ENCODE measurements at regions not wholly inside any gene's neighbourhood (a gene's known extent, or its start where the extent isn't known, plus 50 kb on each side); places are given as distances from the start of the nearest gene placed in this dataset.
"Not testable (repeated sequence)": the region's sequence is repeated elsewhere in the genome, so short reads cannot be mapped to it uniquely, and the experiment has no call there.

DNA sequence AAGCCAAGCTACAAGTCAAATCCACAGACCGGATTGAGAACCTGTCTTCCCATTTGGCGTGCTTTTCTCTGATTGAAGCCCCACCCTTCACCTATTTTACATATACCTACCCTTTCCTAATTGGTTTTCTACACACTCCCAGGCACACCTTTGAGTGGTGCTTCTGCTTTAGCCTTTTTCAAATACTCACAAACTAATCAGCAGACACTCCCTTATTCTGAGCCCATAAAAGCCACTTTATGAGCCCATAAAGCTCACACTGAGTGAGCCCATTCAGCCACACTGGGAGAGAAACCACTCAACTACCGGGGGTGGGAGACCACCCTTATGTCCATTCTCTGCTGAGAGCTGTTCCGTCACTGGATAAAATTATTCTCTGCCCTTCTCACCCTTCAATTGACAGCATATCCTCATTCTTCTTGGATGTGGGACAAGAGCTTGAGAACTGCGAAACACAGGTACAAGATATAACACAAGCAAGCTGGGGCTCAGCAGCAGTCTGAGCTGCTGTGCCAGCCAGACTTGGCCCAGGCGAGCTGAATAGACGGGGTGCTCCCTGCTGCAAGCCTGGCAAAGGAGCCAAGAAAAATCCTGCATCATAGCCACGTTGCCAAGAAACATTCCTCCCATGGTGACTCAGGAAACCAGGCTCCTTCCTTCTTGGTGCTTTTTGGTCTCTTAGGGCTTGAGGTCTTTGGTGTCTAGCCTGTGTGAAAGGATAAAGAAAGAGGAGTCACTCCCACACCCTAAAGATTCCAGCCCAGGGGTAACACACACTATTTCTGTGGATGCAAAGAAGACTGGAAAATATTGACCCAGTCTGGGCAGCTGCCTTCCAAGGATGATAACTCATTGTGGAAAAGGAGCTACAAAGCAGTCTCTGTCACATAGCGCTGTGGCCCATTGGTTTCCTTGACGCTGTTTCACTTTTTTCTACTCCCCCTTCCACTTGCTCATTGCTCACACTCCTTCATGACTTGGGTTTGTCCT is 609.7 kb downstream of the MCTP2 start:
- no peak for DNase-seq (ENCODE audit: low read depth in 2 of 2)

DNA sequence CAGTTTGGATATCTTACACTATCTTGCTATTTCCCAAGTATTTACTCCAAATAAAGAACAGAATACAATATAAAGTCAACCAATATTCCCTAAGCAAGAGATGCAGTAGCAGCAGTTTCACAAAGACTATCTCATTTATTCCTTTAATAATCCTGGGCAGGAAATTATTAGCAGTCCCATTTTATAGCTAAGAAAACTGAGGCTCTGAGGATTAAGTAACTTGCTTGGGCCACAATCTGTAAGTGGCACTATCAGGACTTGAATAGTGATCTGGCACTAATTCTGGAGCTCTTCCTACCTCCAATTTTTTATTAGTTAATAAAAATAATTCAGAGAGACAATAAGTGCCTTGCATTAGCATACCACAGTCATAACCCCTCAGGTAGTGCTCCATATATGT is 611.7 kb downstream of the MCTP2 start:
- DNase-seq (ENCODE audit: low read depth in 2 of 2), result no peak

DNA sequence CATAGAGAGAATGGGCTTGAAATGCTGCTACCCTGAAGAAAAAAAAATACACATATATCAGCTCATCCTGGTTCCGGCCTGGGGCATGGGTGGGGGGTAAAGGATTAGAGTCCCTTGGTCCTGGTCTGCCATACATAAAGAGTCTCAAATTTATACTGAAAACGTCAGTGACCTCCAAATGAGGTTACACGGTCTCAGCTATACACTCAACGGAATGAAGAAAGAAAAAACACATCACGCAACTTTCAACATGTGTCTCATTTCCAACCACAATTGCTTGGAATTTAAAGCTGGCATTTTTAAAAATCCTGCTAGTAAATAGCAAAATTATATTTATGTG is 612.8 kb downstream of the MCTP2 start:
- no peak for DNase-seq (ENCODE audit: low read depth in 2 of 2)

DNA sequence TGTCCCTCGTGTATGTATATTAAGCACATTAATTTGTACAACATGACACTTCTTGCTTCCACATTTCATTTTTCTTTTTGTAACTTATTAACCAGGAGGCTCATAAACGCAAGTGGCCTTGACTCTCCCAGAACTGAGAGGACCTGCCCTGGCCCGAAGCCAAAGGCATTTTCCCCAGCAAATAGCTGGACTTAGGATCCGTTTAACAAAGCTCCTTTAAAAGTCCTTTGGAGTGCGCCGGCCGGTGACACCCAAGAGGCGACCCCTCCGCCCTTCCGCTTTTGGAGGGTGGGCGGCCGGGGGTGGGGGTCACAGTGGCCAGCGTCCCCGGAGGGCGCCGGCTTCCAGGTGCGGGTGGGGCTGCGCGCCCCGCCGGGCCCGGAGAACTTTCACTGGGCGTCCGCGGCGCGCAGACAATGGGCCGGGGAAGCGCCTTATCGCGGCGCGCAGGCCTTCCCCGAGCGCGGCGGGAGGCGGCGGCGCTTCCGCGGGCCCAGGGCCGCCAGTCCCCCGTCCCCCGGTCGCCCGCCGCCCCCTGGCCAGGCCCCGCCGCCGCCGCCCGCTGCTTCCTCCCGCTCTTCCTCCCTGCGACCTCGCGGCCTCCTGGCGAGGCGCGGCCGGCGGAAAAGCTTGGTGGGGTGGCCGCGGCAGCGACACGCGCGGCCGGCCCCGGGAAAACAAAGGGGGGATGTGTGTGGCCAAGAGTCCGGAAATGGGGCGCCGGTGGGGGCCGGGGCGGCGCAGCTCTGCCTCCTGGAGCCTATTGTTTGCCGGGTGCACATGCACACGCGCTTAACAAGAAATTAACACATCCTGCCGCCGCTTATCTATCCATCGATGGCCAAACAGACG is 613.4 kb downstream of the MCTP2 start:
- no peak for DNase-seq (ENCODE audit: low read depth in 2 of 2)

DNA sequence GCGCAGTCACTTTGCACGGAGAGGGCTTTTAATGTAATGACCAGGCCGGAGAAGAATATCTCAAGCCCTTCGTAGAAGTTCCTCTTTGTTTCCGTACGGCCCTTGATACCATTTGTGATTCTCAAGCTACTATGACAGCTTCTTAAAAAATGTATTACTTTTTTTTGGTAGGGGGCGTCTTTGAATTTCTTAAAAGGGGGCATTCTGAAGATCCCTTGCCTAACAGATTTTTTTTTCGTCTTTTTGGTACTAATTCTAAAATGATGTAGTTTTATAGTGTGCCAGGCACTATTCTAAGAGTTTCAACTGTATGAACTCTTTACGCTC is 614.0 kb downstream of the MCTP2 start:
- DNase-seq (ENCODE audit: low read depth in 2 of 2), result no peak

DNA sequence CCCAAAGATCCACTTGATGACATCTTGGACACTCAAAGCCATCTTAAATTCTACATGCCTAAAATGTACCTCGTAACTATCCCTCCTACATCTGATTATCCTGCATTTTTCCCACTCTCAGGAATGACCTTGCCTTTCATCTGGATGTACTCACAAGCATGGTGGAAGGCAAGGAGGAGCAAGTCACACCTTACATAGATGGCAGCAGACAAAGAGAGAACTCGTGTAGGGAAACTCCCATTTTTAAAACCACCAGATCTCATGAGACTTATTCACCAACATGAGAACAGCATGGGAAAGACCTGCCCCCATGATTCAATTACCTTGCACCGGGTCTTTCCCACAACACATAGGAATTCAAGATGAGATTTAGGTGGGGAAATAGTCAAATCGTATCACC is 616.0 kb downstream of the MCTP2 start:
- DNase-seq (ENCODE audit: low read depth in 2 of 2), result no peak

DNA sequence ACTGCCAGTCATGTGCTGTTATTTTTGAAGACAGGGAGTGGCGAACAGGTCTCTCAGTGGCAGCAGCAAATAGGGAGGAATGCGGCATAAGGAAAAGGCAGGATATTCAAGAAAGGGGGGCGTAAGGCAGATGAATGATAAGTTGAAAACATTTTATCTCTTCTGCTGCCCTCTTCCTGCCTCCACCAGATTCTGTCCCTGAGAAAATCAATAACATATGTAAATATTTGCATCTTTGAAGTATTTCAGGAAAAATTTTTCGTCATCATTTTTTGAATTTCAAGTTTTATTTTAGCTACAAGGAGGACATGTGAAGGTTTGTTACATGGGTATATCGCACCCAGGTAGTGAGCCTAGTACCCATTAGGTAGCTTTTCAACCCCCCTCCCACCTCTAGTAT is 616.7 kb downstream of the MCTP2 start:
- no peak for DNase-seq (ENCODE audit: low read depth in 2 of 2)

DNA sequence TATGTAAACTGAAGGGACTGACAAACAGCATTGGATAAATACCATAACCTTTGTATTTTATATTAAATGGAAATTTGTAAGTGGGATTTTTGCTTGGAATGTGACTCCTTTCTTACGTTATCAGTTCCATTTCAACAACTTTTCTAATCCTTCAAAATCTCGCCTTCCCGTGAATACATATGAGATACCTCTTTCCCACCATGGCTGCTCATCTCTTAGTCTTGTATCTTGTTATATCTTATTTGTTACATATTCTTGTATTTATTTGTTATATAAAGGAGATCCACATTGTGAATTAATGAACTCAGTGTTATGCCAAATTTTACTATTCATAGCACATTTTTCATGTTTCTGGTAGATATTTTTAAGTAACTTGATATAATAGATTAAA is 623.7 kb downstream of the MCTP2 start:
- no peak for DNase-seq (ENCODE audit: low read depth in 2 of 2)

DNA sequence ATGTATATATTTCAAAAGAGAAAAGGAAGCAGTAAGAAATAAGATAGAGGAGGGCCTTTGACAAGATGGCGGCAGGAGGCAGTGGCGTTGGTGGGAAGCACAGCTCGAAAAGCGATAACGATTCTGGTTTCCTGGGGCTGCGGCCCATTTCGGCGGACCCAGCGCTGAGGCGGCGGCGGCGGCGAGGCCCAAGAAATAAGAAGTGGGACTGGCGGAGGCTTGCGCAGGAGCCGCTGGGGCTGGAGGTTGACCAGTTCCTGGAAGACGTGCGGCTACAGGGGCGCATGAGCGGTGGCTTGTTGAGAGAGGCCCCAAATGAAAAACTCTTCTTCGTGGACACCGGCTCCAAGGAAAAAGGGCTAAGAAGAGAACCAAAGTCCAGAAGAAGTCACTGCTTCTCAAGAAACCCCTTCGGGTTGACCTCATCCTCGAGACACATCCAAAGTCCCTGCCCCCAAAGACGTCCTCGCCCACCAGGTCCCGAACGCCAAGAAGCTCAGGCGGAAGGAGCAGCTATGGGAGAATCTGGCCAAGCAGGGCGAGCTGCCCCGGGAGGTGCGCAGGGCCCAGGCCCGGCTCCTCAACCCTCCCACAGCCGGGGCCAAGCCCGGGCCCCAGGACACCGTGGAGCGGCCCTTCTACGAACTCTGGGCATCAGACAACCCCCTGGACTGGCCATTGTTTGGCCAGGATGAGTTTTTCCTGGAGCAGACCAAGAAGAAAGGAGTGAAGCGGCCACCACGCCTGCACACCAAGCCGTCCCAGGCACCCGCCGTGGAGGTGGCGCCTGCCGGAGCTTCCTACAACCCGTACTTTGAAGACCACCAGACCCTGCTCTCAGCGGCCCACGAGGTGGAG is 624.3 kb downstream of the MCTP2 start:
- DNase-seq (ENCODE audit: low read depth in 2 of 2), result no peak

DNA sequence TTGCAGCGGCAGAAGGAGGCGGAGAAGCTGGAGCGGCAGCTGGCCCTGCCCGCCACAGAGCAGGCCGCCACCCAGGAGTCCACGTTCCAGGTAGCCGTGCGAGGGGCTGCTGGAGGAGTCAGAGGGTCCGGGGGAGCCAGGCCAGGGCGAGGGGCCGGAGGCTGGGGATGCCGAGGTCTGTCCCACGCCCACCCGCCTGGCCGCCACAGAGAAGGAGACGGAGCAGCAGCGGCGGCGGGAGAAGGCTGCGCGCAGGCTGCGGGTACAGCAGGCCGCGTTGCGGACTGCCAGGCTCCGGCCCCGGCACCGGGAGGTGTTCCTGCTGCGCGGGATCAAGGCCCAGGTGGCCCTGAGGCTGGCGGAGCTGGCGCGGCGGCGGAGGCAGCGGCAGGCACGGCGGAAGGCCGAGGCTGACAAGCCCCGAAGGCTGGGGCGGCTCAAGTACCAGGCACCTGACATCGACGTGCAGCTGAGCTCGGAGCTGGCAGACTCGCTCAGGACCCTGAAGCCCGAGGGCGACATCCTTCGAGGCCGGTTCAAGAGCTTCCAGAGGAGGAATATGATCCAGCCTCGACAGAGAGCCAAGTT is 625.0 kb downstream of the MCTP2 start:
- no peak for DNase-seq (ENCODE audit: low read depth in 2 of 2)

DNA sequence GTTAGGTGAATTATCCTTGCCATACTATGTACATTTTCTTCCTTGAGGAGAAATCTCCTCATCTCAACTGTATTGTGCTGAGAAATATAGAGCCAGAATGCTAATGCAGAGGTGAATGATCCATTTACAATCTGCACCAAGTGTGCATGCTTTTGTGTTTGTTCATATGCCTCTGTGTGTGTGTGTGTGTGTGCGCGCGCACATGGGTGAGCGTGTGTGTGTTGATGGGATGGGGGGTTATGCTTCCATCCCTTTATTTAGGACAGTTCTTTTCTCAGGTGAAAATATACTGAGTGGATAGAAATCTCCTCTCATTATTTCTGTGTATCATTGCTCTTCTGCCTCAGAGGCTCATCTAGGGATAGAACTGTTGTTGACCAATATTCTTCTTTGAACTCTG is 626.1 kb downstream of the MCTP2 start:
- DNase-seq (ENCODE audit: low read depth in 2 of 2), result no peak

DNA sequence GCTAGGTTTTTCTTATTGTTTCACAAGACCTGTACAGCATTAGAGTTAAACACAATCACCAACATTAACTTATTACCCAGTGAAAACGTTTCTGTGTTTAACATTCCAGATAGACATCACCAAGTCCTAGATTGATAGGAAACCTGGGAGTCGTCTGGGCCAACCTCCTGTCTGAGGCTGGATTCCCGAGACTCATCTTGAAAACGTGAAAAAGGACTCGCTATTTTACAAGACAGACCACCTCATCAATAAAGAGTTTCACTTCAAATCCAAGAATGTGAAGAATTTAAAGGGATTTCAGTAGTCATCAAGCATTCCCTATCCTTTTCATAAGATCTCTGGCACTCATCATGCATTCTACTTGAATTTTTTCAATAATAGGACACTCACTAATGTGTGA is 626.6 kb downstream of the MCTP2 start:
- no peak for DNase-seq (ENCODE audit: low read depth in 2 of 2)

DNA sequence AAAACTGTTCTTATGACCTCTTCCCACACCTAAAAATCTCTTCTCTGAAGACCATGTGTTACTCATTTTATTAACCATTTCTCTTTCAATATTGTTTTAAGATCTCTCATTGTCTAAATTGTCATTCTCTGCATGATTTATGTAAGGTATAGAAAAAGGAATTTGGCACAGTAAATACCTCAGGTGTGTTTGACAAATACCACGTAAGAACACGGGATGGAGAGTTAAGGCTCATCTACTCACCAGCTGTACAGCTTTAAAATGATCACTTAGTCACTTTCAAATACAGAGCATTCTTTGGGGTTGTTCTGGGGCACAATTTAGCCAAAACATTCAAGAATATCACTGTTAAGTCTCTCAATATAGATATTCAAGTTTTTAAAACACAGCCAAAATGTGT is 627.1 kb downstream of the MCTP2 start:
- no peak for DNase-seq (ENCODE audit: low read depth in 2 of 2)

DNA sequence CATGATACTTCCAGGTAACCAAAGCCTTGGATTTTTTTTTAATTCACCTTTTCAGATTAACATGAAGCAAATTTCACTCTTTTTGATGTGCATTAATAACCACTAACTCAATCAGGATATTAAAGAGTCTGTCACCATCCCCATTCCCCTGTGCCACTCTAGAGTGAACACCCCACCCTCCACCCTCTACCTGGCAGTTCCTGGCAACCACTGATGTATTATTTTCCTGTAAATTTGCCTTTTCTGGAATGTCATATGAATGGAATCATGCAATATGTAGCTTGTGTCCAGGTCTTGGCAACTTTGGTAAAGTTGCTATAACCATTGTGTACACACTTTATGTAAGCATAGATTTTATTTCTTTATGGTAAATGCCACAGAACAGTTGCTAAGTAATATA is 627.6 kb downstream of the MCTP2 start:
- no peak for DNase-seq (ENCODE audit: low read depth in 2 of 2)

DNA sequence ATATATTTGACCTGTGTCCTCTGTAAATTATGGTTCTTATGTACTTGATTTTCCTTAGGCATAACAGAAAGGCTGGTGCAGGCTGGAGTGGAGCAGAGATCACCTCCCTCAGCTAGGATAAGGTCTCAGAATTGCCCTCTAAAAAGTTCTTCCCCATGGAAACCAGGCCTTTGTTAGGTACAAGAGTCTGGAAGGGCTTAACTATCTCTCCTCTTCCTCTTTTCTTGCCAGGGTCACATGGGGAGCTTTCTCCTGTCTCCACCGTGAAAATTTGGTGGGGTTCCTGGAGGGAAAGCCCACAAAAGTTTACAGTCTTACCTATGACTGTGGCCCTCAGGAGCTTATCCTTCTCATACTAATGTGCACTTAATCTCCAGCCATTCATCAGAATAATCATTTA is 633.2 kb downstream of the MCTP2 start:
- DNase-seq (ENCODE audit: low read depth in 2 of 2), result no peak

DNA sequence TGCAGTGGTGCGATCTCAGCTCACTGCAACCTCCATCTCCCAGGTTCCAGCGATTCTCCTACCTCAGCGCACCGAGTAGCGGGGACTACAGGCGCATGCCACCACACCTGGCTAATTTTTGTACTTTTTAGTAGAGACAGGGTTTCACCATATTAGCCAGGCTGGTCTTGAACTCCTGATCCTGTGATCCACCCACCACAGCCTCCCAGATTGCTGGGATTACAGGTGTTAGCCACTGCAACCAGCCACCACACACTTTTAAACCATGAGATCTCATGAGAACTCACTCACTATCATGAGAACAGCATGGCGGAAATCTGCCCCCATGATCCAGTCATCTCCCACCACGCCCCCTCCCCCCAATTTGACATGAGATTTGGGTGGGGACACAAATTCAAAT is 636.9 kb downstream of the MCTP2 start:
- not testable (repeated sequence) for DNase-seq (ENCODE audit: low read depth in 2 of 2)

DNA sequence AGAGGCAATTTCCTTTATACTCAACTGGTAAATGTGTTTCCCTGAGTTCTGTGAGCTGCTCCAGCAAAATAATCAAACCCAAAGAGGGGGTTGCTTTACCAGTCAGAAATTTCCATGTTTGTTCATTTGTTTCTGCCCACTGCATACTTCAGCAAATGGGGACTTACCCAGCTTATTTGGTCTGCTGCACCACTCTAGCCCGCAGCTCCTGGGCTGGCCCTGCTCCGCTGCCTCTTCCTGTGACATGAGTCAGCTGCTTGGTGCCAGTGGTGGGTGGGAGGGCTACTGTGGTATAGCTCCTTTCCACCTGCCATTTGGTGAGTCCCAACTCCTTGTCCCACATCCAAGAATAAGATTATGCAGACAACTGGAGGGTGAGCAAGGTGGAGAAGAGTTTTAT is 644.2 kb downstream of the MCTP2 start:
- DNase-seq (ENCODE audit: low read depth in 2 of 2), result no peak

DNA sequence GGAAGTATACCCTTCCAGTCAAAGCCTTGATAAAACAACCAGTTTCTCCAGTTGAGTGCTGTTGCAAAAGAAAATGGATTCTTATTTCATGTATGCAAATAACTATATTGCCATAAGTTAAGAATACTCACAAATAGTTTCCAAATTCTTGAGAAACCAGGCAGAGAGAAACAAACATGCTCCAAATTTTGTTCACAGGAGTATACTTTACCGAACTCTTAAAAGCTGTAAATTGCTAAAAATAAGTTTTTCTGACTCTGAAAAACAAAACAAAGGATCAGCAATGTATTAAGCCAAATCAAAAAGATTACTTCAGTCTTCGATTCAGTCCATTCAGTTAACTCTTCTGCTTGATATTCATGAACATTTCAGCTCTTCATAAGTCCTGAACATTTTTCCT is 646.5 kb downstream of the MCTP2 start:
- DNase-seq (ENCODE audit: low read depth in 2 of 2), result no peak

DNA sequence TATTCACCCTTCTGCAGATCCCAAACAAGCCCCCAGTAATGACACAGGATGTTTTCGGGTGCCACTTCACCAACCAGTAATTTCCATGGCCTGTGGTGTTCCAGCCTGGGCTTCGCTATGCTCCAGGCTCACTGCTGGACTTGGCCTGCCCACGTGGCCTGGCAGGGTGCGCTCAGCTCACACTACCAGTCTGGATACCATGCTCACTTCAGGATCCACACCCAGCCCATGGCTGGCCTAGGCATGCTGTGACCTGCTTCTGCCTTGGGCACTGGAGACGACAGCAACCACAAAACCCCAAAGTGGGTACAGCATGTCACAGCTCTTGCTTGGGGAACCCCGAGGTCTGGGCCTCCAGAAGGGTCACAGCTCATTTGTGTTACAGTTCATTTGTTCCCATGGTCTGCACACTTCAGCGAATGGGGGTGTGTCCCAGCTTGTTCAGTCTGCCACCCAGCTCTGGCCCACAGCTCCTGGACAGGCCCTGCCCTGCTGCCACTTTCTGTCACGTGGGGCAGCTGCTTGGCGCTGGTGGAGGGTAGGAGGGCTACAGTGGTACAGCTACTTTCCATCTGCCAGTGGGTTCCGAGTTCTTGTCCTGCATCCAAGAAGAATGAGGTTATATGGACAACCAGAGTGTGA is 650.8 kb downstream of the MCTP2 start:
- DNase-seq (ENCODE audit: low read depth in 2 of 2), result no peak

DNA sequence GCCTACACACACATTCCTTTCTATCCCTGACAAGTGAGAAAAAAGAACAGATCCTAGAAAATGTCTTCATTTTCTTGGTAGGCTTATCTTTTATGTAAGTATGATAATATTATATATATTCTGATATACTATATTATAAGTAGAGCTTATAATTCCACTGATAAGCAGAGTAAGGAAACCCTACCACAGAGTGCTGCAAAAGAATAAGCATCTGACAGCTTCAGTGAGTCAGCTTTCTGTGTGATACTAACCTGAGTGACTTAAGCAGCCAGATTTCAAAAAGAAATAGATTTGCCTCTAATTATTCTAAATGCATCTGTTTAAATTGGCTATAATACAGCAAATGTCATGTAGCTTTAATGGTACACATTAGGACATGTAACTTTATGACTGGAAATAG is 656.0 kb downstream of the MCTP2 start:
- DNase-seq (ENCODE audit: low read depth in 2 of 2), result no peak

DNA sequence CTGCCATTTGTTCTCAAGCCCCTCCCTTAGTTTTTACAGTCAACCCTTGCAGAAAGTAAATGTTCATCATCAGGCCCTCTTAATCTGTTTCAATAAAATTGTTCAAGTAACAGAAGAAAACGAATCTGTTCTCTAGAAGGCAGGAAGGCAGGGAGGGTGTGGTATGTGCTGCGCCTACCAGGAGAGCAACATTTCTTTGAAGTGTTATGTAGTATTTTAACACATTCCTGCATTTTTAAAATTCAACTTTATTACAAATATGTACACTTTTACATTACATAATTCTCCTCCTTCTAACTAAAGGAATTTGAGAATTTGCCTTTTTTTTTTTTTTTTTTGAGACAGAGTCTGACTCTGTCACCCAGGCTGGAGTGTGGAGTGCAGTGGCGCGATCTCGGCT is 657.8 kb downstream of the MCTP2 start:
- DNase-seq (ENCODE audit: low read depth in 2 of 2), result no peak

Measured in stimulated activated CD4-positive, alpha-beta T cell treated with anti-CD3 and anti-CD28 coated beads, Interleukin-12 subunit alpha, Interleukin-12 subunit beta, amount 100 ng/mL, for 24 hours (primary cell).